ENCODE measurements at regions not wholly inside any gene's neighbourhood (a gene's known extent, or its start where the extent isn't known, plus 50 kb on each side); places are given as distances from the start of the nearest gene placed in this dataset.

DNA sequence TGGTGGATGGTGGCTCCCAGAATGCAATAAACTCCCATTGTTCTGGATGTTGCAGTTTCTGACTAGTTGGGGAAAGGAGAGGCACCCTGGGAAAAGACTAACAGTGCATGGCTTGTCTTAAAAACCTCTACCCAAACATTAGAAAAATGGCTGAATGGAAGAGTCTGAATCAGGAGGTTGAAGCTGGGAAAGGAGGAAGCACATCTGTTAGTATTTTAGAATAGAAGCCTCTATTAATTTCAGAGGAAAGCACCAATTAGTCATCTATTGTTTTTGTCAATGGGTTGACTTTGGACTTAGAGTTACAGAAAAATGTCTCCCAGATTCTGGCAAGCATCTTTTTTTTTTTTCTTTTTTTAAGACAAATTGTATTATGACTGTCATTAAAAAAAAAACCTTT, 56.1 kb upstream of the ELMO1 start:
- Histone ChIP-seq H3K27me3 (replicated peaks; ENCODE audit: control insufficient read depth, insufficient read depth, low read length) (peaks cover 3% of the 10 kb centered on the region), H3K4me3 (replicated peaks; ENCODE audit: low read depth, low read length) (no peak overlapping the region), H3K36me3 (ENCODE audit: control insufficient read depth, insufficient read depth, low read length) (no peaks in the 10 kb centered on the region)
- TF ChIP-seq, protein P1, sequence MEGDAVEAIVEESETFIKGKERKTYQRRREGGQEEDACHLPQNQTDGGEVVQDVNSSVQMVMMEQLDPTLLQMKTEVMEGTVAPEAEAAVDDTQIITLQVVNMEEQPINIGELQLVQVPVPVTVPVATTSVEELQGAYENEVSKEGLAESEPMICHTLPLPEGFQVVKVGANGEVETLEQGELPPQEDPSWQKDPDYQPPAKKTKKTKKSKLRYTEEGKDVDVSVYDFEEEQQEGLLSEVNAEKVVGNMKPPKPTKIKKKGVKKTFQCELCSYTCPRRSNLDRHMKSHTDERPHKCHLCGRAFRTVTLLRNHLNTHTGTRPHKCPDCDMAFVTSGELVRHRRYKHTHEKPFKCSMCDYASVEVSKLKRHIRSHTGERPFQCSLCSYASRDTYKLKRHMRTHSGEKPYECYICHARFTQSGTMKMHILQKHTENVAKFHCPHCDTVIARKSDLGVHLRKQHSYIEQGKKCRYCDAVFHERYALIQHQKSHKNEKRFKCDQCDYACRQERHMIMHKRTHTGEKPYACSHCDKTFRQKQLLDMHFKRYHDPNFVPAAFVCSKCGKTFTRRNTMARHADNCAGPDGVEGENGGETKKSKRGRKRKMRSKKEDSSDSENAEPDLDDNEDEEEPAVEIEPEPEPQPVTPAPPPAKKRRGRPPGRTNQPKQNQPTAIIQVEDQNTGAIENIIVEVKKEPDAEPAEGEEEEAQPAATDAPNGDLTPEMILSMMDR (IDR thresholded peaks at IDR 0.05; ENCODE audit: insufficient read depth, low read length, poor library complexity, severe bottlenecking), result no peak
- DNase-seq (ENCODE audit: extremely low read depth, insufficient read length), result no peak

DNA sequence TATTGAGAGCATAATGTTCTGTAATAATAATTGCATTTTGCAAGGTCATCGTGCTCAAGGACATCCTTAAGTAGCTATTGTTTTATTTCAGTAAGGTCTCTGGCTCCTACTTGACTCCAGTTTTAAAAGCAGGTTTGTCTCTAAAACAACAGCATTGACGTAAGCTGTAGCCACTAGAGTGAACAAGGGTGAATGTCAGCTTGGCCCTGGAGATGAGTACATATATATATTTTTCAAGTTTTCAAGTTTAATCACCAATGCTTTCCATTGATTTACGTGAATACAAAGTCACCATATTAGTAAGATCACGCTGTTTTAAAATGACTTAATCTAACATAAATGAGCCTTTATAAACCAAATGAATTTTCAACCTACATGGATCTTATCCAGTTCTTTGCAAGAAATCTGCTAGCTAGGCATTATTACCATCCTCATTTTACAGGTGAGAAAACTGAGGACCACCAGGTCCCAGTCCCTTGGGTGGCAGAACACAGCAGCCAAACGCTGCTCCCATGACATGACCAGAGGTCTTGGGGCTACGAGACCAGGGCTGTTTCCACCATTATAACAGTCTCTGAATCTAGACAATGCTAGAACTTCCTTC, 57.2 kb upstream of the ELMO1 start:
- Histone ChIP-seq H3K4me3 (replicated peaks; ENCODE audit: low read depth, low read length) (no peak overlapping the region), H3K36me3 (ENCODE audit: control insufficient read depth, insufficient read depth, low read length) (no peaks in the 10 kb centered on the region), H3K27me3 (replicated peaks; ENCODE audit: control insufficient read depth, insufficient read depth, low read length) (peaks cover 3% of the 10 kb centered on the region)
- DNase-seq (ENCODE audit: extremely low read depth, insufficient read length), result no peak
- TF ChIP-seq, protein P1 (IDR thresholded peaks at IDR 0.05; ENCODE audit: insufficient read depth, low read length, poor library complexity, severe bottlenecking), result no peak

DNA sequence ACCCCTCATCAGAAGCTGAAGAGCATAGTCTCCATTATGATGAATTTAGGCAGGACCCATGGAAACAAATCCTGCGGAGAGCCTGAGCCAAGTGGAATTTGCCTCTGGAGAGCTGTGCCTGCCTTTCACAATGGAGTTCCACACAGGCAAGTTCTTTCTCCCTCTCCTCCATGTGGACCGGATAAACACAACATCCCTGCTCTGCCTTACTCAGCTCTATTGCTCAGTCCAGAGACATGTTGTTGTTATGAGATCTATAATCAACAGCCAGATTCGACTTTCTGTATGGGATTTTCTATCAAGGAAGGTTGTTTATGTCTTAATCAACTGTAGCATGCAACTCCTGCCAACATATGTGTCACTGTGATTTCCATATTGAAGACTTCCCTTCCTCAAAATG, 59.5 kb upstream of the ELMO1 start:
- no peak for DNase-seq (ENCODE audit: extremely low read depth, insufficient read length)
- no peaks in the 10 kb centered on the region for H3K36me3 ChIP-seq (ENCODE audit: control insufficient read depth, insufficient read depth, low read length)
- peaks cover 3% of the 10 kb centered on the region for H3K27me3 ChIP-seq (replicated peaks; ENCODE audit: control insufficient read depth, insufficient read depth, low read length)

DNA sequence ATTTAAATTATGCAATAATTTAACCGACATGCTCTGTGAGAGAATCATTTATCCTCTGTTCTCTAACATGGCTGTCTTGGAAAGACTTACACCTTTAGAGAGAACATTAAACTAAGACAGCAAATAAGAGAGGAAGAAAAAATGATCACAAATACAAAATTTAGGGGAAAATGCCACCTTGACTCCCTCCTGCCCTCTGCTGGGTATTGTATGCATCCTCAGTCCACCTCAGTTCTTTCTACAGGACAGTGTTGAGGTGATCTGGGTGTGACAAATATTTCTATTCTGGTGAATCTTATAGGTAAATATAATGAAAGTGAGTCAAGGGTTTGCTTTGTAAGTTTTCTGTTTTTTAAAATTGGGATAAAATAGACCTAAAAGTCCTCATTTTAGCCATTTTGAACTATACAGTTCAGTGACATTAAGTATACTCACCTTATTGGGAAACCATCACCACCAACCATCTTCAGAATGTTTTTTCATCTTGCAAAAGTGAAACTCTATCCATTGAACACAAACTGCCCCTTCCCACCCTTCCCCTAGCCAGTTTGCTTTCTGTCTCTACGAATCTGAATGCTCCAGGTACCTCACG, 61.5 kb upstream of the ELMO1 start:
- DNase-seq (ENCODE audit: extremely low read depth, insufficient read length), result no peak
- peaks cover 3% of the 10 kb centered on the region for H3K27me3 ChIP-seq (replicated peaks; ENCODE audit: control insufficient read depth, insufficient read depth, low read length)
- no peak overlapping the region for H3K4me3 ChIP-seq (replicated peaks; ENCODE audit: low read depth, low read length)
- TF ChIP-seq, protein P1 (IDR thresholded peaks at IDR 0.05; ENCODE audit: insufficient read depth, low read length, poor library complexity, severe bottlenecking), result peak; percentile 77
- H3K36me3 ChIP-seq (ENCODE audit: control insufficient read depth, insufficient read depth, low read length), result no peaks in the 10 kb centered on the region

More for the DNA sequence above, 59.5 kb upstream of the ELMO1 start:
- no peak overlapping the region for H3K4me3 ChIP-seq (replicated peaks; ENCODE audit: low read depth, low read length)
- TF ChIP-seq, protein P1 (IDR thresholded peaks at IDR 0.05; ENCODE audit: insufficient read depth, low read length, poor library complexity, severe bottlenecking), result no peak

DNA sequence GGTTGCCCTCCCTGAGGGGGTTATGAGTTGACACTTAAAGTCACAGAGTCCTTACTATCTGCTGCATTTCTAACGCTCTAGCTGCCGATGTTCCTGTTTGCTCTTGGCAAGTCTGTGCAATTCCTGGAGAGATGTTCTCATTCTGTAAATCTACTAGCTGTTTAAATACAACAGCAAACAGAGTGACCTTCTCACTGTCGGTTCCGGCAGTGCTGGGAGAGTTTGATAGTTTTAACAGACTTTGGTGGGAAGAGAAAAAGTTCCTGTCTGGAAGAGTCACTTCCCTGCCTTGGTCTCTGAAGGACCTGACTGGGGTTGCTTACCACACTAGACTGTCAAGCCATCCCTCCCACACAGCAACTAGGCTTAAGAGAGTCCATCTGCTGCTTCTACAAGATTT, 63.3 kb upstream of the ELMO1 start:
- DNase-seq (ENCODE audit: extremely low read depth, insufficient read length), result no peak
- Histone ChIP-seq H3K36me3 (ENCODE audit: control insufficient read depth, insufficient read depth, low read length) (no peaks in the 10 kb centered on the region), H3K27me3 (replicated peaks; ENCODE audit: control insufficient read depth, insufficient read depth, low read length) (peaks cover 3% of the 10 kb centered on the region), H3K4me3 (replicated peaks; ENCODE audit: low read depth, low read length) (no peak overlapping the region)
- TF ChIP-seq, protein P1 (IDR thresholded peaks at IDR 0.05; ENCODE audit: insufficient read depth, low read length, poor library complexity, severe bottlenecking), result no peak
